HG02885 (cell line): ENCODE measurements at regions not wholly inside any gene's neighbourhood (a gene's known extent, or its start where the extent isn't known, plus 50 kb on each side); places are given as distances from the start of the nearest gene placed in this dataset.
"Not testable (repeated sequence)": the region's sequence is repeated elsewhere in the genome, so short reads cannot be mapped to it uniquely, and the experiment has no call there.

Experiments
- ATAC-seq: cut with Tn5 transposase; IDR thresholded peaks from one replicate; pipeline ENCODE4 v1.9.1; 2021; ENCODE audit warnings: mild to moderate bottlenecking; ENCODE audit not compliant: unreplicated experiment, poor library complexity

DNA sequence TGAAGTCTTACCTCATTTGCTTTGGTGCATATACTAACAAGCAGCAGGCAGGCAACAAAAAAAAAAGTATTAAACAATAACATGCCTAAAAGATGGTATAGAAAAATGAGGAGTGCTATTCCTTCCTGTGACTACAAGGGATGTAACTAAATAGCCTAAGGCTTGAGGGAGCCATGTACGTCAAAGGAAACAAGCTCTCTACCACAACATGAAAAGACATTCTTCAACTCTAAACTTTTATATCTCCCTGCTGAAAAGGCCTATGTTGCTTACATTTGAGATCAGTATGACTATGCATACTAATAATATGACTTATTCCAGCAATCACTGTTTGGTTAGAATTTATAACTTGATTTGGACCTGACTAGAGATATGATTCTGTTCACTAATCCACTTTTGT, 347.9 kb downstream of the ADCYAP1 start:
- no peak for ATAC-seq

GRCh38 chr18:1252936-1253335, 348.3 kb downstream of the ADCYAP1 start:
- ATAC-seq, result no peak

GRCh38 chr18:1253827-1254226, 349.2 kb downstream of the ADCYAP1 start:
- ATAC-seq, result no peak

DNA sequence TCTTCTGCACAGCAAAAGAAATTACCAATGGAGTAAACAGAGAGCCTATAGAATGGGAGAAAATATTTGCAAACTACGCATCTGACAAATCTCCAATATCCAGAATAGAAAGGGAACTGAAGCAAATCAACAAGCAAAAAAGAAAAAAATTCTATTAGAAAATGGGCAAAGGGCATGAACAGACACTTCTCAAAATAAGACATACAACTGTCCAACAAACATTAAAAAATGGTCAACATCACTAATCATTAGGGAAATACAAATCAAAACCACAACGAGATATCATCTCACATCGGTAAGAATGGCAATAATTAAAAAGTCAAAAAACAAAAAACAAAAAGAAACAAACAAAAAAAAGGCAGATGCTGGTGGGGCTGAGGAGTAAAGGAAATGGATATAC, 356.4 kb downstream of the ADCYAP1 start:
- no peak for ATAC-seq

GRCh38 chr18:1267021-1267420, 362.4 kb downstream of the ADCYAP1 start:
- ATAC-seq, result no peak

GRCh38 chr18:1270081-1270480, 365.4 kb downstream of the ADCYAP1 start:
- no peak for ATAC-seq

- ATAC-seq, result no peak
Observed at GRCh38 chr18:1273469-1273868, 368.8 kb downstream of the ADCYAP1 start.

DNA sequence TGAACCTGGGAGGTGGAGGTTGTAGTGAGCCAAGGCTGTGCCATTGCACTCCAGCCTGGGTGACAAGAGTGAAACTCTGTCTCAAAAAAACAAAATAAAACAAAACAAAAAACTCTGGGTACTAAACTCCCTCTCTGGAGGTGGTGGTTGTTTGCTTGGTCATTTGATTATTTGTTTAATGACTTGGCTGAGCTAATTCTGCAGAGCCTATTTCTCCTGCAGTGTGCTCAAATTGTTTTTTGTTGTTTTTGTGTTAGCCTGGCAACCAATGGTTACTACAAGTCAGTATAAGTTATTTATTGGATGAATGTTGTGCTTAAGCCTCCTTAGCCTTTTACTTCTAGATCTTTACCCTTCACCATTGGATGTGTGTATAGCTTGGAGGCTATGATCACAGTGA, 387.5 kb downstream of the ADCYAP1 start:
- no peak for ATAC-seq

- no peak for ATAC-seq
Observed at GRCh38 chr18:1294229-1294628, 389.6 kb downstream of the ADCYAP1 start.

DNA sequence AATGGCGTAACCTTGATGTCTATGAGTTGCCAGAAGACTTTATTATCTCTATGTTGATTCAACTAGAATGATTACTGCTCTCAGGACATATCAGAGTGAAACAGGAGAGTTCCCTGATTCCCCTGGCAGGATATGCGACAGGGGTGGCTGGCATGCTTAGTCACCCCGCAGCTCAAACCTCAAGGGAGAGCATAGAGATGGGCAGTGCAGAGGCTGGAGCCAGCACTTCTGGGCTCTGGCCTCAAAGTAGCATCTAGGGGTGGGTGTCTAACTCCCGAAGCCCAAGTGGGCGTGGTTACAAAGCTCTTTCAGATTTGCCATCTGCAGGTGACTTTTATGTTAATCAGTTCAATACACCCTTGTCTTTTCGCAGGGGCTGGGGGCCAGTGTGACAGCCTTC, 391.6 kb downstream of the ADCYAP1 start:
- no peak for ATAC-seq

DNA sequence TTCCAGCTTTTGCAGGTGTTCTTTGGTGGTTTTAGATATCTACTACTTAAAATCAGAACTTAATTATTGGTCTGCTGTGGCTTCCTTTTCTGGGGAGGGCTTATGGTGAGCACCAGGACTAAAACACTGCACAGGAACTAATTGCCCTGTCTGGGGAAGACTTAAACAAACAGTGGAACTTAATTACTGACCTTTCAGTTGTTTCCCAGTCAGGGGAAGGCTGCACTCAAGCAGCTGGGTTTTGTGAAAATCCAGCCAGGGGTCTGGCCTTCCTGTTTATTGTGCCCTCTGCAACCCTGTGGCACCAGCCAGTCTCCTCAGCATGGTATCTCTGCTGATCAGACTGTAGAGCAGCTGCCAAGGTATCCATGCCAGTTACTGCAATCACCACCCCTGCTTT, 398.2 kb downstream of the ADCYAP1 start:
- no peak for ATAC-seq

DNA sequence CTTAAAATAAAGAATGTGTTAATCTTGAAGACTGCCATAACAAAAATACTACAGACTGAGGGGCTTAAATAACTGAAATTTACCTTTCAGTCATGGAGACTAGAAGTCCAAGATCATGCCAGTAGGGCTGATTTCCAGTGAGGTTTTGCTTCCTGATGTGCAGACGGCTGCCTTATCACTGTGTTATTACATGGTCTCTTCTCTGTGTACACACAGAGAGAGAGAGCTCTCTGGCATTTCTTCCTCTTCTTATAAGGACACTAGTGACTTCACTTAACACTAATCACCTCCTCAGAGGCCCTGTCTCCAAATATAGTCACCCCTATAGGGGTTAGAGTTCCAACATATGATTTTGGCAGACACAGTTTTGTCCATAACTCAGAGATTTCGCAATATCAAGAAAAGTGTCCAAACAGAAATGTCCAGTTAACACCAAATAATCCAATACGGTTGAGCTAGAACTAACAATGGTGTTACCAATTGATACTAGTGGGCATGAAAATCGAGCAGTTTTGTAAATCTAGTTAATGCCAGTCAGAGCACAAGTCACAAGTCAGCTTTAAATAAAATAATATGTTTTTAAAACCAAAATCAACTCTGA, 399.8 kb downstream of the ADCYAP1 start:
- no peak for ATAC-seq

DNA sequence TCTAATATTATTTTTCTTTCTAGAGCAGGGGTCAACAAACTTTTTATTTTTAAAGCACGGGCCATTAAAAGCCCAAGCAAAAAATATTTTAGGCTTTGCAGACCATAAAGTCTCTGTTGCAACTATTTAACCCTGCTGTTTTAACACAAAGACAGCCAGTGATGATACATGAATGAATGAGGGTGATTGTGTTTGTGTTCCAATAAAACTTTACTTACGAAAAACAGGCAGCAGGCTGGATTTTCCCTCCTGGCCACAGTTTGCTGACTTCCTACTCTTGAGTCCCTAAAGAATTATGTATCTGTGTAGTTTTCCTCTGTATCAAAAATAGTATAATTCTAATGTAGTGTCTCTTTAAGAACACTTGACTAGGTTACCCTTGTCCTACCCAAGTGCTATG, 402.0 kb downstream of the ADCYAP1 start:
- no peak for ATAC-seq

DNA sequence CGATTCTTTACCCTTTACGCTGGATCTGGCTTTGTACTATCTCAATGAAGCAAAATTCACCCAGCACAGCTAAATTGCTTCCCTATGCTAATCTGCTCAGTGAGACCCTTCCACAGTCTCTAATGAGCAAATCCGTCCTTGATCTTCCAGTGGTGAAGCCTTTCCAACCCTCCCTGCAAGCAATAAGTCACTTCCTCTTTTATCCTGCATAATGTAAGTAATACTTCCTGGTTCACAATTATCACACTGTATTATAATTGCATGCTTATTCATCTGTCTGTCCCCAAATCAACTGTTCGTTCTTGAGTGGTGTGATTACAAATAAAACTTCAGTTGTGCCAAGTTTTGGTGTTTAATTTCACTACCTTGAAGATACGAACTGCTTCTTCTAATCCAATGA, 404.0 kb downstream of the ADCYAP1 start:
- no peak for ATAC-seq

DNA sequence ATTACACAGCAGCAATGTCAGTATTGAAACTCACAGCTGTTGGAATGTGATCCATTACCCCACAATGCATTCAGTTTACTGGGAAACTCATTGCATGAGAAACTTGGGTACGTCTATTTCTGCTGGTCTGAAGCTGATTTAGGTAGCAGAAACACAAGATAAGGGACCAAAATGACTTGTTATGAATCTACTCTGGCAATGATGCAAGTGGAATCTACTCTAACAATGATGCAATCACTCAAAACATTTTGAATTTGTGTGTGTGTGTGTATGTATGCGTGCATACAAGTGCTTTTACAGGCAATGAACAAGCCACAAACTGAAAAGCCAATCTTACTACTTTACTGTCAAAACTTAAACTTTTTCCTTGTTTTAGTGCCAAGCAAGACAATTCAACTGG, 406.7 kb downstream of the ADCYAP1 start:
- ATAC-seq, result no peak

DNA sequence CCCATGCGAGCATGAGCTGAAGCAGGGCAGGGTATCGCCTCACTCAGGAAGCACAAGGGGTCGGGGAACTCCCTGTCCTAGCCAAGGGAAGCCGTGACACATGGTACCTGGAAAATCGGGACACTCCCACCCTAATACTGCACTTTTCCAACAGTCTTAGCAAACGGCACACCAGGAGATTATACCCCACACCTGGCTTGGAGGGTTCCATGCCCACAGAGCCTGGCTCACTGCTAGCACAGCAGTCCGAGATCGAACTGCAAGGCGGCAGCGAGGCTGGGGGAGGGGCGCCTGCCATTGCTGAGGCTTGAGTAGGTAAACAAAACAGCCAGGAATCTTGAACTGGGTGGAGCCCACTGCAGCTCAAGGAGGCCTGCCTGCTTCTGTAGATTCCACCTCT, 430.7 kb downstream of the ADCYAP1 start:
- ATAC-seq, result not testable (repeated sequence)

DNA sequence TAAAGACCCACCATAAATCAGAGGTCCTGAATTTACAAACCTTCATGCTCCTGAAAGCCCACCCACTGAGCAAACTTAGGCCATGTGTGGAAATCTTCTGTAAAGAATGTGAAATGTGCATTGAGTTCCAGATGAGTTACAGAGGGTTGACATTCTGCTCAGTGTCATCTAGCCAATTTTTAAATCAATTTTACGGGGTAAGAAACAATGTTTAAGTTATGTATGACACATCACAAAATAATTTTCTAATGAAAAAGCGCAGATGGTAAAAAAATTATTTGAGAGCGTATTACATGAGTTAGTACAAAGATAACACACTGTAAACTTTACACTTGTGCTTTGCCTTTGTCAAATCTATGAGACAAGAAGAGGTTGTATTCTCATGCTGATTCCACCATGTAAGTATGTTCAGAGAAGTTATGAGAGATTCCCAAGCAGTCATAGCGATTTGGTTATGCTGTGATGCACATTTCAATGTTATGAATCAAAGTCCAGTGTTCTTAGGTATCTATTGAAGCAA, 446.3 kb downstream of the ADCYAP1 start:
- ATAC-seq, result no peak

DNA sequence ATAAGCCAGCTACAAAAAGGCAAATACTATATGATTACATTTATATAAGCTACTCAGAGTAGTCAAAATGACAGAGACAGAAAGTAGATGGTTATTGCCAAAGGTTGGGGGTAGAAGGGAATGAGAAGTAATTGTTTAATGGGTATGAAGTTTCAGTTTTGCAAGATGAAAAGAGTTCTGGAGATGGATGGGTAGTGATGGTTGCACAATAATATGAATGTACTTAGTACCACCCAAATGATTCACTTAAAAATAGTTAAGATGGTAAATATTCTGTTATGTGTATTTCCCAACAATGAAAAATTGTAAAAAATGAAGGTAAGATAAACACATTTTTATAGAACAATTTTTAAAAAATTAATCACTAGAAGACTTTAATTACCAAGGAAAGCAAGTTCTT, 448.4 kb downstream of the ADCYAP1 start:
- no peak for ATAC-seq

DNA sequence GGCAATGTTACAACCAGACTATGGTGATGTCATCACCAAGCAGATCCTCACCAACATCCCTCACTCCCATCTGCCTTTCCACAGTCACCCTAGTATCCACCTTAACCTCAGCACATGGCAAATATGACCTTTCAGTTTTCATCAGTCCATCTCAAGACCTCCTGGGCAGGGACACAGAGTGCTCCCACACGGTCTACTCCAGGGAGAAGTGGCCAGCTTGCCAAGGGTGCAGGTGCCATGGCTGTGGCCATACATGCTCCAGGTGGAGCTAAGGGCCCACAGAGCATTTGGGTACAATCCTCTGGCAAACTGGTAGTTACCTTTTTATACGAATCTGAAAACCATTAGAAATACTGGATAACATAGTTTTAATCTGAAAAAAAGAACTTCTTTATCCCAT, 453.1 kb downstream of the ADCYAP1 start:
- ATAC-seq, result no peak

DNA sequence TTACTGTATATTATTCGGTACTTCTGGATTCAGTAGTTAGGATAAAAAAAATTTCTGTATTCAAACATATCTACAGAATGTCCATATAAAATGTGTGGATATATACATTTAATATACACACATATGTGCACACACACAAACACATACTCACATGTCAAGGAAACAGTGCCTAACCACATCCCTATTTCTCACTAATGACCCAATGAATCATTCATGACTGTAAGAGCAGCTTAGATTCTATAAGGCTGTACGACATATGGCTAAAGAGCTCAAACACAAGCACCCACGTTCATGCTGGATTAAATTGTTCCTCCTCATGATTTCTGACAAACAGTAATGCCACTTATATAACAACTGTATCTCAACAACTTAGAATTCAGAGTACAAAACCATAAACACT, 457.3 kb downstream of the ADCYAP1 start:
- ATAC-seq, result no peak

DNA sequence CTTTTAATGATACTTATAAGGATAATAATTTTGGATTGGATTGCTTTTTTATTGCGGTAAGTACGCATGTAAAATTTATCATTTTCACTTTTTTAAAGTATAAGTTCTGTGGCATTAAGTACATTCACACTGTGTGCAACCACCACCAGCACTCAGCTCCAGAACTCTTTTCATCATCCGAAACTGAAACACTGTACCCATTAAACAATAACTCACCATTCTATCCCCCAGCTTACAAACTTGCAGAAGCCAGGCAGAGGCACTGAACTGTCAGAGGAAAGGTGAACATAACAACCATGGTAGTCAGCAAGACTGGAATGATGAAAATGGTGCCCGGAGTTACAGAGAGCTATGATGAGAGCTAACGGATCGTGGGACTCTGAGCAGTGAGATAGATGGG, 465.9 kb downstream of the ADCYAP1 start:
- ATAC-seq, result no peak

- no peak for ATAC-seq
Observed at GRCh38 chr18:1371724-1372123, 467.1 kb downstream of the ADCYAP1 start.

DNA sequence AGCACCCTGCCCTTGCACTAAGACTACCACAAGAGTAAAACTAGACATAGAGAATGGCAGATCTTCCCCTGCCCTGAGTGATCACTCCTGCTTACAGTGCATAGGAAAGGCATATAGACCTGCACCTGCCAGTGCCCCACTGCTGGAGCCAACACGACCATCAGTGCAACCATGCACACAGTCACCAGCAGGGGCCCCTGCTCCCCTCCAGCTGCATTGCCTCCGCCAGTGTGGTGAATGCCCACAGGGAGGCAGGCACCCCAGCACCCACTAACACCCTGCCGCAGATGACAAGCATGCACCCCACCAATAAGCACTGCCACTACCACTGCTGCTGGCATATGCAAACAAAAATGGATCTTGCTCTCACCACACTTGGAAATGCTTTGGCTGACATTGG, 478.8 kb downstream of the ADCYAP1 start:
- ATAC-seq, result no peak
